Central memory CD8-positive, alpha-beta T cell (primary cell): ENCODE measurements at regions not wholly inside any gene's neighbourhood (a gene's known extent, or its start where the extent isn't known, plus 50 kb on each side); places are given as distances from the start of the nearest gene placed in this dataset.

ENCODE experiments used
- ATAC-seq: fragments of 150-1000 bp; cut with Tn5 transposase; replicated peaks from 2 replicates; pipeline ENCODE4 v1.10.0; 2022; ENCODE audit warnings: mild to moderate bottlenecking, moderate FRiP score, moderate number of reproducible peaks; ENCODE audit not compliant: poor library complexity, severe bottlenecking; ENCODE audit errors: extremely low read depth
- DNase-seq, 2 donors: peaks; one replicate each; pipeline ENCODE4 v3.0.0; 2021; ENCODE audit warnings: low spot score in 2 of 2
- H3K27ac Mint-ChIP-seq: one replicate; pipeline ENCODE4 v1.8.0; 2022; ENCODE audit warnings: low read depth, mild to moderate bottlenecking, moderate library complexity, mixed read lengths
- H3K27me3 Mint-ChIP-seq: one replicate; pipeline ENCODE4 v1.8.0; 2022; ENCODE audit warnings: mixed read lengths
- H3K36me3 Mint-ChIP-seq: one replicate; pipeline ENCODE4 v1.8.0; 2022; ENCODE audit warnings: mild to moderate bottlenecking, moderate library complexity, mixed read lengths; ENCODE audit not compliant: insufficient read depth
- H3K4me1 Mint-ChIP-seq: one replicate; pipeline ENCODE4 v1.8.0; 2022; ENCODE audit warnings: mixed read lengths
- H3K4me3 Mint-ChIP-seq: one replicate; pipeline ENCODE4 v1.8.0; 2022; ENCODE audit warnings: mild to moderate bottlenecking, moderate library complexity, mixed read lengths
- H3K9me3 Mint-ChIP-seq: one replicate; pipeline ENCODE4 v1.8.0; 2022; ENCODE audit warnings: mixed read lengths

DNA sequence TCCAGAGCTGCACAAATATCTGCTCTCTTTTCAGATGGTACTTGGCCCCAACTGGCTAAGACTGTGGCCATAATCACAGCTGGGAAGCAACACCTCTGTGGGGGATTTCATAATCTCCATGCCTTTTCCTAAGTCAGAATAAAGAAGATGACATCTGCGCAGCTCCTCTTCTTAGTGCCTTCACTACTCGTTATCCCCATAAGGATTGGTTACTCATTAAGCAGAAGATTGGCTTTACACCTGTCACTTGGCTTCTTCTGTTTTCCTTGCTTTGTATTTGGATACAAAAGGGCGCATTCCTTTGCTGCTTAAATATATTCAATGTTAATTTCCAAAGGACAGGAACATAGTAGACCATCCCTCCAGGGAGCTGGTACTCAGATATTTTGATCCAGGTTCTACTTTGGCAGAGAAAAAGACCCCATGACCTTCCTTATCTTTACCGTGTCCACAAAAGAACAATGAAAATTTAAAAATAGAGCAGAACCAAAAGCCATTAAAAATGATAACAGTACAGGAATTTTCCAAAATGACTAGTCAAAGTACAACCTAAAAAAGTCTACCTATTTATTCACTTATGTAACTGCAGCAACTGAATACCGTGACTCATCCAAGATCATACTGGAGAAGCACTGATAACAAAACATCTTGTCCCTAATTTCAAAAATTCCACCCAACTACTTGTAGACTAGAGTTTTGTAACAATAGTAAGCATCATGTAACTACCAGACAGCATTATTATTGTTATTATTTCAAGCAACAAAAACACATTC, 352.3 kb upstream of the TMPO start:
- ATAC-seq (no peak), DNase-seq (no peak)
- no peaks in the 10 kb centered on the region for H3K36me3 Mint-ChIP-seq
- no peak overlapping the region for H3K4me3 Mint-ChIP-seq
- no peak overlapping the region for H3K27ac Mint-ChIP-seq
- H3K27me3 Mint-ChIP-seq: peaks cover 7% of the 10 kb centered on the region
- H3K9me3 Mint-ChIP-seq: no peaks in the 10 kb centered on the region
- no peaks in the 10 kb centered on the region for H3K4me1 Mint-ChIP-seq

DNA sequence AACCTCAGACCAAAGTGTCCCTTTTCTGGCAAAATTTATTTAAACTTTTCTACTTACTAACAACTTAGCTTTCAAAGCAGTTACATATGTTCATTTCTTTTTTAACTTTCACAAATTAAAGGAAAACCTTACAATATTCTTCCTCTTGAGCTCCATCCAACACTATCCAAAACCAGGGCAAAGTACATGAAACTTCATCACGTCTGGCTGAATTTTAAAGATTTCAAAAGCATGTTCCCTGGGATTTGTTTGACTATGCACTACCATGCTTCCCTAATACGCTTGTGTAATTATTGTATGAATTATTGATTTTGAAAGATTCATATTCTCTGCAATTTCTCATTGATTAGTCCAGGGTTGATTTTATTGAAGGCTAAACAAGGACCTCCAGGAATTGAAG, 343.1 kb upstream of the TMPO start:
- Mint-ChIP-seq H3K27me3 (no peaks in the 10 kb centered on the region), H3K9me3 (no peaks in the 10 kb centered on the region), H3K27ac (no peak overlapping the region), H3K36me3 (no peaks in the 10 kb centered on the region), H3K4me3 (no peak overlapping the region), H3K4me1 (no peaks in the 10 kb centered on the region)
- DNase-seq: no peak
- ATAC-seq: no peak

DNA sequence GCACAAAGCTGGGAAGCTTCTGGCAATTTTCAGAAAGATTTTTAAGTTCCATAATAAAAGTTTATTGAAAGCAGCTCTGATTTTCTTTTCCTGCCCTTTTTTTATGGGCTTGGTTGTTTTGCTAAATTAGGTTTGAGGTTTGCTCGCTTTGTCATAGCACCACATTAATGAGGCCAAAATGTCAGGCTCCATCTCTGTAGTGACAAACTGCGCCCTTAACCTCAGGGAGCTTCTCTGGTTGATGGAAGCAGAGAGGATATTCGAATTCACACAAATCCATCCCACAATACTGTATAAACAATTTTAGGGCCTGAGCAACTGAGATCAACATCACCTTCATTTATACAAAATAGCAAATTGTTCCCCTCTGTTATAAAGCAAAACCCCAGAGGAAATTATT, 342.6 kb upstream of the TMPO start:
- H3K4me3 Mint-ChIP-seq: no peak overlapping the region
- no peaks in the 10 kb centered on the region for H3K4me1 Mint-ChIP-seq
- DNase-seq (no peak), ATAC-seq (no peak)
- H3K27ac Mint-ChIP-seq: no peak overlapping the region
- no peaks in the 10 kb centered on the region for H3K9me3 Mint-ChIP-seq
- H3K27me3 Mint-ChIP-seq: no peaks in the 10 kb centered on the region
- H3K36me3 Mint-ChIP-seq: no peaks in the 10 kb centered on the region

DNA sequence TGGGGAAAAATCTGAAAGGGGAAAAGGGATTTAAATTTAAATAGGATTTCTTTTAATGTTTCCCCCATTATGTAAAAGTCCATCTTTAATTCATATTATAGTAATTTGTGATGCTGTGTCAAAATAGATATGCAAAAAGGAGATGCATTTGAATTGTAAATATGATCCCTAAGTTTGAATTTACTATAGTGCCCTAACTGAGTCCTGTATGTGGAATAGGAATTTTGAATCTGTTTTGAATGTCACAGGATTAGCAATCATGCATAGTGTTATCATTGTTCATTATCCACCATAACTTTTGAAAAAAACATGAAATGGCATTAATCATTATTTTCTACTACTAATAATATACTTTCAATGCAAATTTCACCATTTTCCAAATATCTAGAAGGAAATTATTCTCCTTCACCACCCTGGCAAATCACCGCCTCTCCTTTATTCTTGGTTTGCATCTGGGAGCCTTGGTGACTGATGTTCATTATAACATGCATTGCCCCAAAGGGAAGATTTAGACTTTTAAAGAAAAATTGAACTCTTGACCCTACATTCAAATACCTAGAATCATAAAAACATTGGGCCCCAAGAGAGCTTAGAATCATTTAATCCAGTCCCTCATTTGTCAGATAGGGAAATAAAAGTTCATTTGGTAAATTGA, 341.5 kb upstream of the TMPO start:
- ATAC-seq: no peak

DNA sequence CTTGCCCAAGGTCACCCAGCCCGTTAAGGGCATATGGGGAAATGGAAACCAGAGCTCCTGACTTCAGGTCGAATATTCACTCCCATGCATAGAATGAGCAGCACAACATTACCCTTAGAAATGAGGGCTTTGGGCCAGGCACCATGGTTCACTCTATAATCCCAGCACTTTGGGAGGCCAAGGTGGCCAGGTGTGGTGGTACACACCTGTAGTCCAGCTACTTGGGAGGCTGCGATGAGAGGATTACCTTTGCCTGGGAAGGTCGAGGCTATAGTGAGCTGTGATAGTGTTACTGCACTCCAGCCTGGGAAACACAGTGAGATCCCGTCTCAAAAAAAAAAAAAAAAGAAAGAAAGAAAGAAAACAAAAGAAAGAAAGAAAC, 341.0 kb upstream of the TMPO start:
- Mint-ChIP-seq H3K9me3 (no peaks in the 10 kb centered on the region), H3K27me3 (no peaks in the 10 kb centered on the region), H3K36me3 (no peaks in the 10 kb centered on the region), H3K4me1 (no peaks in the 10 kb centered on the region), H3K4me3 (no peak overlapping the region), H3K27ac (no peak overlapping the region)
- DNase-seq (no peak), ATAC-seq (no peak)

More for the DNA sequence above, 341.5 kb upstream of the TMPO start:
- no peaks in the 10 kb centered on the region for H3K27me3 Mint-ChIP-seq
- no peaks in the 10 kb centered on the region for H3K4me1 Mint-ChIP-seq
- no peak overlapping the region for H3K4me3 Mint-ChIP-seq
- H3K9me3 Mint-ChIP-seq: no peaks in the 10 kb centered on the region
- DNase-seq: no peak
- H3K27ac Mint-ChIP-seq: no peak overlapping the region
- H3K36me3 Mint-ChIP-seq: no peaks in the 10 kb centered on the region

DNA sequence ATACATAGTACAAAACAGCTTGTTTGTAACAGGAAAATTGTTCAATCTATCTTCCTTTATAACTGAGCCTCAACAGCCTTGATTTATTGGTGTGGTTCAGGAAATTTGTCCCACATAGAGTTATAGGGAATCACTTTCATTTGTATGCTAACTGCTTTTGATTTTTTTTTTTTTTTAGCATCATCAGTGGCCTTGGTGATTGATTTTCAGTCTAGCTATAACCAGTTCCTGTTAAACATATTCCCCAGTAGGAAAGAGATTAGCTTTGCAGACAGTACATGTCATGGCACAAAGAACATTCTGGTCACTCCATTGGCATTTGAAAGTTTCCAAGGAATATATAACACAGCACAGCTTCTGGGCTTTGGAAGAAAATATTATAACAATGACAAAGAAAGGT, 337.3 kb upstream of the TMPO start:
- Mint-ChIP-seq H3K4me1 (no peaks in the 10 kb centered on the region), H3K9me3 (no peaks in the 10 kb centered on the region), H3K4me3 (no peak overlapping the region), H3K27me3 (peaks cover 31% of the 10 kb centered on the region), H3K36me3 (no peaks in the 10 kb centered on the region), H3K27ac (no peak overlapping the region)
- ATAC-seq: no peak
- DNase-seq: no peak

DNA sequence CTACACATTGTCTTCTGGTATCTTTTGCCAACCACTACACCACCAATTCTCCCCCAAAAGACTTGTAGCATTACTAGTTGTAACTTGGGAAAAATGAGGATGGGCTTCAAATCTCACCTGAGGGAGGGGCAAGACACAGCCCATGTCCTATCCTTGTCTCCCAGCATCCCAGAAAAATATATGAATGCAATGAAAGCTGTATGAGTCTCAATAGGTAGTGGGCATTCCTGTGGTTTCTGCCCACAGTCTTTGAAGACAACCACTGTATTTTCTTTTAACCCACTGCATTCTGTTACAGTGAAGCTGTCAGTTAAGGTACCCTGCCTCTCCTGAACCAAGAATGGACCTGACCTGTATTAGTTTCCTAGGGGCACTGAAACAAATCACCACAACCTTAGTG, 336.2 kb upstream of the TMPO start:
- DNase-seq: no peak
- ATAC-seq: no peak
- Mint-ChIP-seq H3K4me3 (no peak overlapping the region), H3K9me3 (no peaks in the 10 kb centered on the region), H3K27me3 (peaks cover 31% of the 10 kb centered on the region), H3K4me1 (no peaks in the 10 kb centered on the region), H3K36me3 (no peaks in the 10 kb centered on the region), H3K27ac (no peak overlapping the region)

DNA sequence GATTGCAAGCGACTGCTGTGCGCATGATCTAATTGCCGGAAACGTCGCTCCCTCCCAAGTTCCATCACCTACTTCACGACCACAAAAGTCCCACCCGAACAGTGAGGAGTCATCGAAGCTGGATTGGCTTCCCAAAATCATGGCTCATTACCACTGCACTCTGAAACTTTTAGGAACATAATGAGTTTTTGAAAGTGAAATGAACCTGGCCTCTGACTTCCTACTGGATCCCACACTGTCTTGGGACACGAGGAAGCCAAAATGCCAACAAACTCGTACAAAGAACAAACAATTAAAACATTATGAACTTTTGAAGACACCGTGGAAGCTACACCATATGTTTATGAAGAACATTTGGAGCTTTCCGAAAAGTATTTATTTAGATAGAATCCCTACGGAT, 334.8 kb upstream of the TMPO start:
- no peak for DNase-seq
- H3K36me3 Mint-ChIP-seq: no peaks in the 10 kb centered on the region
- no peak overlapping the region for H3K4me3 Mint-ChIP-seq
- H3K4me1 Mint-ChIP-seq: no peaks in the 10 kb centered on the region
- H3K27ac Mint-ChIP-seq: no peak overlapping the region
- H3K27me3 Mint-ChIP-seq: peaks cover 31% of the 10 kb centered on the region
- ATAC-seq: no peak
- no peaks in the 10 kb centered on the region for H3K9me3 Mint-ChIP-seq

DNA sequence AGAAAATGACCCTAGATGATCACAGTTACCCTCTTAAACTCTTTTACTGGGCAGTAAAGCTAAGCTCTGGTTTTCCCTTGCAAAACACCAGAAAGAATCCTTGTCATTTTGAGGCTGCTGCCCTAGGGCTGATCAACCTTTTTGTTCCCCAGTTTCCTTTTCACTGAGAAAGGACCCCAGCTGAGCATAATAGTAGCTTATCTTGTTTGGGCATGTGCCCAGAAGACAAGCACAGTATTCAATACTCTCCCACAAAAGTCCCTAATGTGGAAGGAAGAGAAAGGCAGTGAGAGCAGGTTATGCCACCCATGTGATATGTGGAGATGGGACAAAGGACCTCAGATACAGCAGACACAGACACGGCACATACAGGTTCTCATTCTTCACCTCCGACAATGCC, 332.6 kb upstream of the TMPO start:
- no peak overlapping the region for H3K27ac Mint-ChIP-seq
- H3K4me3 Mint-ChIP-seq: no peak overlapping the region
- ATAC-seq (no peak), DNase-seq (no peak)
- peaks cover 31% of the 10 kb centered on the region for H3K27me3 Mint-ChIP-seq
- H3K9me3 Mint-ChIP-seq: no peaks in the 10 kb centered on the region
- H3K36me3 Mint-ChIP-seq: no peaks in the 10 kb centered on the region
- no peaks in the 10 kb centered on the region for H3K4me1 Mint-ChIP-seq

DNA sequence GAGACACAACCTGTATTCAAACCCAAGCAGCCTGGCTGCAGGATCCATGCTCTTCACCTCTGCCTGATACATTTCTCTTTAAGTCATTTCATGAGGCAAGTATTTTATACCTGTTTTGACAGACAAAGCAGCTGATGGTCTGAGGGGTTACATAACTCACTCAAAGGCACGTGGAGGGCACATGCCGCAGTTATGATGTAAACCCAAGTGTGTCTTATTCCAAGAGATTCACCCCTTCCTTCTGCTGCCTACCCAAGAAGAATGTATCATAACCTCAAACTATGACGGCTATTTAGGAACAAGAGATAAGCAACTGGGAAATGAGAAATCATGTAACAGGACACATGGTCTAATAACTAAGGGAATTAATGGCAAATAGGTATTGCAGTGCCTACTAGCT, 329.8 kb upstream of the TMPO start:
- ATAC-seq: no peak
- no peaks in the 10 kb centered on the region for H3K4me1 Mint-ChIP-seq
- H3K9me3 Mint-ChIP-seq: no peaks in the 10 kb centered on the region
- no peak for DNase-seq
- no peak overlapping the region for H3K4me3 Mint-ChIP-seq
- H3K27me3 Mint-ChIP-seq: peaks cover 20% of the 10 kb centered on the region
- no peaks in the 10 kb centered on the region for H3K36me3 Mint-ChIP-seq
- no peak overlapping the region for H3K27ac Mint-ChIP-seq

DNA sequence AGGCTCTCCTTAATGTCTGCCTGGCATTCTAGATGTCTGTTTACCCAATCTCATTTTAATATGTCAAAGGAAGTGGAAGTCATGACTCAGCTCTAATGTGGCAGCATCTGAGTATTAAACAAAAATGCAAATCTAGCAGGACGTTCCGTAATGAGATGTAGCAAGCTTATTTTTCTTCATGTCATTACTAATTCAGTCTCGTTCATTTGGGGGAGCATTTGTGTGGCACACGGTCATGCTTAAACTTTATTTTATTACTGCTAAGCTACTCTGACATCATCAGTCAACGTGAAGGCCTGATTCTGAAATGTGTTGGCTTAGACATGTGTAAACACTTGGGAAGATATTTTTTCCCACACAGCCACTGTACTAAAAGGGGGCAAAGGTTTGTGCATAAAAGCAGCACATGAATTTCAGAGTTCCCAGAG, 326.7 kb upstream of the TMPO start:
- Mint-ChIP-seq H3K27me3 (no peaks in the 10 kb centered on the region), H3K36me3 (no peaks in the 10 kb centered on the region), H3K9me3 (no peaks in the 10 kb centered on the region), H3K4me1 (no peaks in the 10 kb centered on the region), H3K4me3 (no peak overlapping the region), H3K27ac (no peak overlapping the region)
- DNase-seq (no peak), ATAC-seq (no peak)

DNA sequence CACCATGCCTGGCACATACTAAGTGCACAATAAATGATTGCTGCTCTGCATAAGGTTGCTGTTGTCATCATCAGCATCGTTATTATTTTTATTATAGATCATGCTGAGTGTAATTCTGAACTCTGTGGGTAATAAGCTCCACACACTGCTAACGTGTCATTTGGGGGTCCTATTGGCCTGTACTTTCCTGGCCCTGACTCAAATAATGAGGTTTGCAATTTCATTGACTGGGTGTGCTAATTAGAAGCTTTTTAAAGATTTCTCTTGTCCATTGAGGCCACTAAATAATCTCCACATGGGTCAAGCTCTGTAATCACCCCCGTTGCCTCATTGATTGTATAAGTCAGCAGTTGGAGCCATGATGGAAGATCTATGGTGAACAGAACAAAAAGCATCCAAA, 320.8 kb upstream of the TMPO start:
- Mint-ChIP-seq H3K9me3 (no peaks in the 10 kb centered on the region), H3K4me1 (no peaks in the 10 kb centered on the region), H3K36me3 (no peaks in the 10 kb centered on the region), H3K4me3 (no peak overlapping the region), H3K27ac (no peak overlapping the region), H3K27me3 (no peaks in the 10 kb centered on the region)
- no peak for DNase-seq
- ATAC-seq: no peak

DNA sequence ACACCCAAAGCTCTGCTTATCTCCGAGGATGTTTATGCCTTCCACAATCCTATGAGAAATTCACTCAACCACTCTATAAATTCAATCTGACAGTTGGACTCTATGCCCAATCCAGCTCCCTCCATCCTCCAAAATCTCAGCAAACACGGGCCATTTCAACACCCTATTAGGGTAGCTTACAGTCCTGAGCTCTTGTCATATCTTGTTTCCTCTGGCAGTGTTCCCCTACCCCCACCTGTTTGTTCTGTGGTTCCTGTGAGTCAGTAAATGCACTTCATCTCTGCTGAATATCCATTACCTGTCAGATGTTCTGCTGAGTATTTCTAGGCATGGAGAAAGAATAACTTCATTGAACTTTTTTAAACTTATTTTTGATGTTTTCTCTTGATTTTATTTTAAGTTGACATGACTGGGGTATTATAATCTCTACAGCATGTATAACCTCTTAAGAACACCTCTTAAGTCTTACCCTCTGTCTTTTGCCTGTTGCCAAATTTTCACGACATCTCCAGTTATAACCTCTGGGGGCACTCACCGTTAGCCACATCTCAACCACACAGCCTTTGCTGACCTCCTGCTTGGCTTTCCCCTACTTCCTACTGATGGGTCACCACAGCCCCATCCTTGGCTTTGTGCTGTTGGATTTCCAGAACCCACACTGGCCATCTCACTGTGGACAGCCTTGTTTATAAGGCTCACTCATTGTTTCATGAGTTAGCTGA, 317.0 kb upstream of the TMPO start:
- no peak overlapping the region for H3K4me3 Mint-ChIP-seq
- no peak overlapping the region for H3K27ac Mint-ChIP-seq
- H3K36me3 Mint-ChIP-seq: no peaks in the 10 kb centered on the region
- no peak for DNase-seq
- H3K27me3 Mint-ChIP-seq: peaks cover under 1% of the 10 kb centered on the region
- H3K4me1 Mint-ChIP-seq: no peaks in the 10 kb centered on the region
- no peaks in the 10 kb centered on the region for H3K9me3 Mint-ChIP-seq
- no peak for ATAC-seq
